ENCODE measurements at regions not wholly inside any gene's neighbourhood (a gene's known extent, or its start where the extent isn't known, plus 50 kb on each side); places are given as distances from the start of the nearest gene placed in this dataset.

- TF ChIP-seq POLR2AphosphoS5 (IDR thresholded peaks at IDR 0.05) (no peak), CTCF (IDR thresholded peaks at IDR 0.05) (no peak), POLR2A (IDR thresholded peaks at IDR 0.05) (no peak)
These were observed 368.1 kb upstream of the UBE2E2 start for GRCh38 chr3:22835041-22835440.
